Fibroblast of pulmonary artery (primary cell): ENCODE measurements at regions not wholly inside any gene's neighbourhood (a gene's known extent, or its start where the extent isn't known, plus 50 kb on each side); places are given as distances from the start of the nearest gene placed in this dataset.

Experiments
- DNase-seq: peaks from one replicate; pipeline ENCODE4 v3.0.0-alpha.2; 2010; ENCODE audit warnings: low read depth
- H3K4me3 ChIP-seq: replicated peaks from 2 replicates; pipeline ENCODE4 v1.5.1; 2011; ENCODE audit warnings: low read depth, mild to moderate bottlenecking, control low read depth, low read length, moderate library complexity
- TF ChIP-seq, protein P1 (sequence below): IDR thresholded peaks from 2 replicates; pipeline ENCODE4 v1.5.1; 2011; ENCODE audit warnings: mild to moderate bottlenecking, control low read depth, low read length, inconsistent platforms; ENCODE audit errors: missing control alignments

DNA sequence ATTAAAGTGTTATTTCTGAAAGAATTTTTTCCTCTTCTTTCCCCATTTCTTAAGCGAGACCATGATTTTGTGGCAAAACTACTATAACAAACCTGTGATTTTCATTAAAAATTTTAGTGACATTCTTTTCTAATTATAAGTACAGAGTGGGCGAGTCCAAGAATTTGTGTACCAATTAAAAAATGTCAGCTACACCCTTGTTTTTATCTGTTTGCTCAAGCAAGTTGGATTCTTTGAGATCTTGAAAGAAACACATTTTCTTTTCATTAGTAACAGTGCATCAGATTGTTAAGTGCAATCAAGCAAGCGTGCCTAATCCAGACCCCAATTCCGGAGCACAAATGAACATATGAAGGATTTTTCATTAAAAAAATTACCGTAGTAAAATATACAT, 338.8 kb upstream of the DDHD1 start:
- DNase-seq = no peak

GRCh38 chr14:53491256-53491883, 338.2 kb upstream of the DDHD1 start:
- H3K4me3 ChIP-seq = no peak overlapping the region
- TF ChIP-seq, protein P1, sequence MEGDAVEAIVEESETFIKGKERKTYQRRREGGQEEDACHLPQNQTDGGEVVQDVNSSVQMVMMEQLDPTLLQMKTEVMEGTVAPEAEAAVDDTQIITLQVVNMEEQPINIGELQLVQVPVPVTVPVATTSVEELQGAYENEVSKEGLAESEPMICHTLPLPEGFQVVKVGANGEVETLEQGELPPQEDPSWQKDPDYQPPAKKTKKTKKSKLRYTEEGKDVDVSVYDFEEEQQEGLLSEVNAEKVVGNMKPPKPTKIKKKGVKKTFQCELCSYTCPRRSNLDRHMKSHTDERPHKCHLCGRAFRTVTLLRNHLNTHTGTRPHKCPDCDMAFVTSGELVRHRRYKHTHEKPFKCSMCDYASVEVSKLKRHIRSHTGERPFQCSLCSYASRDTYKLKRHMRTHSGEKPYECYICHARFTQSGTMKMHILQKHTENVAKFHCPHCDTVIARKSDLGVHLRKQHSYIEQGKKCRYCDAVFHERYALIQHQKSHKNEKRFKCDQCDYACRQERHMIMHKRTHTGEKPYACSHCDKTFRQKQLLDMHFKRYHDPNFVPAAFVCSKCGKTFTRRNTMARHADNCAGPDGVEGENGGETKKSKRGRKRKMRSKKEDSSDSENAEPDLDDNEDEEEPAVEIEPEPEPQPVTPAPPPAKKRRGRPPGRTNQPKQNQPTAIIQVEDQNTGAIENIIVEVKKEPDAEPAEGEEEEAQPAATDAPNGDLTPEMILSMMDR = no peak
- no peak for DNase-seq

More for the DNA sequence above, 338.8 kb upstream of the DDHD1 start:
- no peak overlapping the region for H3K4me3 ChIP-seq
- TF ChIP-seq, protein P1 = no peak

DNA sequence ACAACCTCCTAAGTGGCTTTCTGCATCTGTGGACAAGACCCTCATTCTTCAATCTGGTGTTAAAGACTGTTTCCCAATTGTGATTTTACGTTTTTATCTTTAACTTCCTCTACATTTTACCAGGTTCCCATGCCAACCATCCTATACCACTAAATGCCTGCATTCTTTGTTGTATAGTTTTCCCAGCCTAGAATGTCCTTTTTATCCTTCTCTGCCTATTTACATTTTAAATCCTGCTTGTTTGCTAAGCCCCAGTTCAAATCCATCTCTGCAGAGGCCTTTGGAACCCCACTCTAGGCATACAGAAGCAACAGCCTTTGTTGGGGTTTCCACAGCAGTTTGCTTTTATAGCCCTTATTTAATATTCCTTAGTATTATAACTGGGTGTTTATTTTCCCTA, 325.1 kb upstream of the DDHD1 start:
- no peak for DNase-seq
- TF ChIP-seq, protein P1 = no peak
- H3K4me3 ChIP-seq = no peak overlapping the region

- TF ChIP-seq, protein P1 = no peak
Measured at GRCh38 chr14:53473480-53473879, 320.4 kb upstream of the DDHD1 start.

DNA sequence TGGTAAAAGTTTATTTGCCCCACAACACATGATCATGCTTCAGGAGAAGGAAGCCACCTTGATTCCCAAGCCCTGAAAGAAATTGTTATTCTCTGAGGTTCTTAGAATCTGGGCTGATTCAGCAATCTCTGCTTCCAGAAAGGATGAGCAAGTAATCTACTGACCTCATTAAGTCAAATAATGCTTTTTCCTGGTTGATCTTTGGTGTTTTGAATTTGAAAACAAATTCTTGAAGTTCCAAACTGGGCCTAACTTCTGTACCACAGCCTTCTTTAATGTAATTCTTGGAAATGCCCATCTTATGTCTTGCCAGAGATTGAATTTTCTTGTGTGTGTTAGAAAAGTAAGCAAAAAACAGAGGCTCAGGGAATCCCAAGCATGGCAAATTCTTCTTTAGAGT, 319.2 kb upstream of the DDHD1 start:
- no peak for DNase-seq
- H3K4me3 ChIP-seq = no peak overlapping the region
- TF ChIP-seq, protein P1 = no peak

More at GRCh38 chr14:53473480-53473879, 320.4 kb upstream of the DDHD1 start:
- H3K4me3 ChIP-seq = no peak overlapping the region
- no peak for DNase-seq

DNA sequence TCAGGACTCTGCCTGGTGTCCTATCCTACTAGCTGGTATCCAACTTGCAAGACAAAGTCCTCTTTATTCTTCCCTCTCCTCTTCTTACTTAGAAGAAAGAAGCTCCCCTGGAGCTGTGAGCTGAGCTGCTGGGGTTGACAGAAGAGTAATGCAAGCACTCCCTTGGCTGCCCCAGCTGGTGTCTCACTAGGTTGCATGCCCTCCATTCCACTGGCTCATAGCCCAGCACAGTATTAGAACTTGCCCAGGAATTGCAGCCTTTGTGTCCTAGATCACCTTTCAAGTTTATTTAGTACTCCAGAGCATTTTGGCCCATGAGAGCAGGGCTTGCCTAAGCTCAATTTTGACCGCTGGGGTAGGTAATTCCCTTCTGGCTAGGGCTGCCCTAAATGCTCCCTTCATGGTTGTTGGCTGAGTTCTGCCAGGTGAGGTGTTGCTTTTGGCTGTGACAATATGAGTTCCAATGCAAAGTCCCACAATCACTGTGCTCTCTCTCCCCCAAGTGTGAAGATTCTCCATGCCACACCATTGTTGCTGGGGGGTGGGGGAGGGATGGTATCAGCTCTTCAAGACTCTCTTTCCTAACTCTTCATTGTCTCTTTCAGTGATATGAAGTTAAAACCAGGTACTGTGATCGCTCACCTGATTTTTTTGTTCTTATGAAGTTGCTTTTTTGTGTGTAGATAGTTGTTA, 317.4 kb upstream of the DDHD1 start:
- TF ChIP-seq, protein P1 = no peak
- H3K4me3 ChIP-seq = no peak overlapping the region
- DNase-seq = peak; percentile 14

- TF ChIP-seq, protein P1 = no peak
- H3K4me3 ChIP-seq = no peak overlapping the region
- no peak for DNase-seq
Measured at GRCh38 chr14:53468876-53469275, 315.8 kb upstream of the DDHD1 start.
